Ishikawa (cell line): ENCODE measurements at regions not wholly inside any gene's neighbourhood (a gene's known extent, or its start where the extent isn't known, plus 50 kb on each side); places are given as distances from the start of the nearest gene placed in this dataset.

Source experiments
- CEBPB ChIP-seq: IDR thresholded peaks from 2 replicates; pipeline ENCODE4 v1.6.1; 2012
- CREB1 ChIP-seq: IDR thresholded peaks from 2 replicates; pipeline ENCODE4 v1.6.1; 2012; ENCODE audit warnings: low read depth
- EGR1 ChIP-seq: IDR thresholded peaks from 2 replicates; pipeline ENCODE4 v1.6.1; 2012
- EP300 ChIP-seq: IDR thresholded peaks from 2 replicates; pipeline ENCODE4 v1.6.1; 2012; ENCODE audit warnings: borderline replicate concordance
- FOXM1 ChIP-seq: IDR thresholded peaks from 2 replicates; pipeline ENCODE4 v1.6.1; 2012; ENCODE audit warnings: low read depth, borderline replicate concordance
- NFIC ChIP-seq: IDR thresholded peaks from 2 replicates; pipeline ENCODE4 v1.6.1; 2012
- RAD21 ChIP-seq: IDR thresholded peaks from 2 replicates; pipeline ENCODE4 v1.6.1; 2012; ENCODE audit warnings: low read depth
- REST ChIP-seq: IDR thresholded peaks from 2 replicates; pipeline ENCODE4 v1.6.1; 2012; ENCODE audit warnings: low read depth, mild to moderate bottlenecking
- TAF1 ChIP-seq: IDR thresholded peaks from 2 replicates; pipeline ENCODE4 v1.6.1; 2012; ENCODE audit warnings: low read depth, mild to moderate bottlenecking
- TCF12 ChIP-seq: IDR thresholded peaks from 2 replicates; pipeline ENCODE4 v1.6.1; 2012; ENCODE audit warnings: low read depth
- TEAD4 ChIP-seq: IDR thresholded peaks from 2 replicates; pipeline ENCODE4 v1.6.1; 2012
- YY1 ChIP-seq: IDR thresholded peaks from 2 replicates; pipeline ENCODE4 v1.6.1; 2012; ENCODE audit warnings: low read depth
- TF ChIP-seq, protein P1 (sequence below): IDR thresholded peaks from 2 replicates; pipeline ENCODE4 v1.6.1; 2012
- TF ChIP-seq, protein P2 (sequence below): IDR thresholded peaks from 2 replicates; pipeline ENCODE4 v1.6.1; 2012

- TF ChIP-seq RAD21 (no peak), TAF1 (no peak), EP300 (no peak), YY1 (no peak), REST (no peak), EGR1 (no peak), FOXM1 (no peak), CREB1 (no peak), TEAD4 (no peak), CEBPB (no peak), TCF12 (no peak), NFIC (no peak)
- TF ChIP-seq, protein P1, sequence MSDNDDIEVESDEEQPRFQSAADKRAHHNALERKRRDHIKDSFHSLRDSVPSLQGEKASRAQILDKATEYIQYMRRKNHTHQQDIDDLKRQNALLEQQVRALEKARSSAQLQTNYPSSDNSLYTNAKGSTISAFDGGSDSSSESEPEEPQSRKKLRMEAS: no peak
- TF ChIP-seq, protein P2, sequence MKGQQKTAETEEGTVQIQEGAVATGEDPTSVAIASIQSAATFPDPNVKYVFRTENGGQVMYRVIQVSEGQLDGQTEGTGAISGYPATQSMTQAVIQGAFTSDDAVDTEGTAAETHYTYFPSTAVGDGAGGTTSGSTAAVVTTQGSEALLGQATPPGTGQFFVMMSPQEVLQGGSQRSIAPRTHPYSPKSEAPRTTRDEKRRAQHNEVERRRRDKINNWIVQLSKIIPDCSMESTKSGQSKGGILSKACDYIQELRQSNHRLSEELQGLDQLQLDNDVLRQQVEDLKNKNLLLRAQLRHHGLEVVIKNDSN: no peak
These were observed 182.2 kb downstream of the HTR7 start for GRCh38 chr10:90675621-90676020.
